ENCODE measurements at regions not wholly inside any gene's neighbourhood (a gene's known extent, or its start where the extent isn't known, plus 50 kb on each side); places are given as distances from the start of the nearest gene placed in this dataset.
"Not testable (repeated sequence)": the region's sequence is repeated elsewhere in the genome, so short reads cannot be mapped to it uniquely, and the experiment has no call there.

DNA sequence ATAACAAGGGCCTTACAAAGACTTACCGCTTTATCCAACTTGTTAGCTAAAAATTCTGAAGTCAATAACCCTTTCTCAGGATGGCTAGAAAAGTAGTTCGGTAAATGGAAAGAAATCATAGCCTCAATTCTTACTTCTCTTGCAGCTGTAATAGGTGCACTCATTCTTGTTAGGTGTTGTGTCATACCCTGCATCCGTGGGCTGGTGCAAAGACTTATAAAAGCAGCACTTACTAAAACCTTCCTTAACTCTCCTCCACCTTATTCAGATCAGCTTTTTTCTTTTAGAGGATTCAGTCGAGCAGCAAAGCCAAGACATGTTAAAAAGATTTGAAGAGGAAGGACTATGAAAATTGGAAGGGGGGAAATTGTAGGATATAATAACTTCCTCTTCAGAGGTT, 238.2 kb upstream of the DIO3 start:
- ChIA-PET CTCF (no interaction called here), POLR2A (ENCODE audit: low non-redundant PET) (no interaction called here)
- no peak for DNase-seq (ENCODE audit: low spot score)
- TF ChIP-seq, protein P1, sequence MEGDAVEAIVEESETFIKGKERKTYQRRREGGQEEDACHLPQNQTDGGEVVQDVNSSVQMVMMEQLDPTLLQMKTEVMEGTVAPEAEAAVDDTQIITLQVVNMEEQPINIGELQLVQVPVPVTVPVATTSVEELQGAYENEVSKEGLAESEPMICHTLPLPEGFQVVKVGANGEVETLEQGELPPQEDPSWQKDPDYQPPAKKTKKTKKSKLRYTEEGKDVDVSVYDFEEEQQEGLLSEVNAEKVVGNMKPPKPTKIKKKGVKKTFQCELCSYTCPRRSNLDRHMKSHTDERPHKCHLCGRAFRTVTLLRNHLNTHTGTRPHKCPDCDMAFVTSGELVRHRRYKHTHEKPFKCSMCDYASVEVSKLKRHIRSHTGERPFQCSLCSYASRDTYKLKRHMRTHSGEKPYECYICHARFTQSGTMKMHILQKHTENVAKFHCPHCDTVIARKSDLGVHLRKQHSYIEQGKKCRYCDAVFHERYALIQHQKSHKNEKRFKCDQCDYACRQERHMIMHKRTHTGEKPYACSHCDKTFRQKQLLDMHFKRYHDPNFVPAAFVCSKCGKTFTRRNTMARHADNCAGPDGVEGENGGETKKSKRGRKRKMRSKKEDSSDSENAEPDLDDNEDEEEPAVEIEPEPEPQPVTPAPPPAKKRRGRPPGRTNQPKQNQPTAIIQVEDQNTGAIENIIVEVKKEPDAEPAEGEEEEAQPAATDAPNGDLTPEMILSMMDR (conservative IDR thresholded peaks at IDR 0.05; ENCODE audit: low read depth): no peak
- no peak overlapping the region for H3K27ac ChIP-seq

DNA sequence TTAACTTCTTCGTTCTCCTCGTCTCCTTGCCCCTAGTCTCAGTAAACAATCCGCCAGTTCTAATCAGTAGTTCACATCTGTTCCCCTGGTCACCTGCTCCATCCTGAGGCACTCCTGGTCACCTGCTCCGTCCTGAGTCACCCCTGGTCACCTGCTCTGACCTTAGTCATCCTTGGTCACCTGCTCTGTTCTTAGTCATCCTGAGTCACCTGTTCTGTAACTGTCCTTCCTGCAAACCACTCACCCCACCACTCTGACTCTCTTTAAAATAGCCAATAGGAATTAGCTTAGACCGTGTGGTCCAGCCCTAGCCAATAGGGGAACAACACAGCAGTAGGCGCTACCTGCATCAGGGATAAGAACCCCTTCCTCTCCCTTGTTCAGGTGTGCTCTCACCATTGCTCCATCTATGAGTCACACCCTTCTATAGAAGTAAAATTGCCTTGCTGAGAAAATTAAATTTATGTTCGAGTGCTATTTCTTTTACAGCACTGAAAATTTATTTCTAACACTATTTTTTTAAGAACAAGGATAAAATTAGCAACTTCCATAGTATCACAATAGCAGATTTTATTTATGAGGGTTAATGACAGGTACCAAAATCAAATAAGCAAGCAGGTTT, 237.6 kb upstream of the DIO3 start:
- POLR2A ChIA-PET (ENCODE audit: low non-redundant PET); H3K27ac ChIP-seq; DNase-seq (ENCODE audit: low spot score); CTCF ChIA-PET: not testable (repeated sequence)

DNA sequence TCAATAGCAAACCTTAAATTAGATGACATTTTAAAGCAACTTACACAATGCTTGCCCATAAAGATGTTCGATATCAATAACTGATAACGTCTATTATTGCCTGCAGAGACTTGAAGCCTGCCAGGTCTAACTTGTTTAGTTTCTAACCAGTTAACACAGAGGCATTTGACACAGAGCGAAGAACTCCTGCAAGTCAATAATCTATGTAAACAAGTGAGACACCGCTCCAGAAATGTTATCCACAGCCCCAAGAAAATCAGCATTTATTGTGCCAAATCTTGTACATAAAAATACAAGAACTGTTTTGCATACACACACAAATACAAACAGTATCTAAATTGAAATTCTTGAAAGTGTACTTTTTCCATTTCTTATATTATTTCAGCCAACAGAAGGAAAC, 236.0 kb upstream of the DIO3 start:
- ChIA-PET POLR2A (ENCODE audit: low non-redundant PET) (no interaction called here), CTCF (no interaction called here)
- no peak for DNase-seq (ENCODE audit: low spot score)
- H3K27ac ChIP-seq: no peak overlapping the region
- TF ChIP-seq, protein P1 (conservative IDR thresholded peaks at IDR 0.05; ENCODE audit: low read depth): no peak

DNA sequence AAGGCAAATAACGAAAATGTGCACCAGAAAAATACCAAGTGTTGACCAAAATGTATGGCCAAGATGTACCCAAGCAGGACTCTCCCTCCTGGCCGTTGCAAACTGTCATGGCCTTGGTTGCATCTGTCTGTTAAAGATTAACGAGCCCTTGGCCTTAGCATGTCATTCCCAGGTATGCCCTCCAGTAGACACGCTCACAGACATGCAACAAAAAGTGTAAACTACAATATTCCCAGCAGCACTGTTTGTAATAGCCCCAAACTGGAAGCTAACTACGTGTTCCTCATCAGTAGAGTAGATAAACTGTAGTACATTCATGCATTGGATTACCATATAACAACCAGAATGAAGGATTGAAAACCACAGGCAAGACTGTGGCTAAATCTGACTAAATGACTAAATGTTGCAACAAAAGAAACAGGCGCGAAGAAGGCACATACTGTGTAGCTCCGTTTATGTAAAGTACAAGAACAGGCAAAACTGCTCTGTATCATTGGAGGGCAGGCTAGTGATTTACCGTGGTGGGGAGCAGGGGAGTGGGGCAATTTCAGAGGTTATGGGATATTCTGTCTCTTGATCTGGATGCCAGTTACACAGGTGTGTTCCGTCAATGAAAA, 232.8 kb upstream of the DIO3 start:
- H3K27ac ChIP-seq: no peak overlapping the region
- ChIA-PET POLR2A (ENCODE audit: low non-redundant PET) (no interaction called here), CTCF (interaction anchor here (0.5 kb wide), 1 partner anchor 478 kb away, joined by 4 read pairs; no protein-coding TSS in a partner anchor)
- TF ChIP-seq, protein P1 (conservative IDR thresholded peaks at IDR 0.05; ENCODE audit: low read depth): no peak
- DNase-seq (ENCODE audit: low spot score): no peak

DNA sequence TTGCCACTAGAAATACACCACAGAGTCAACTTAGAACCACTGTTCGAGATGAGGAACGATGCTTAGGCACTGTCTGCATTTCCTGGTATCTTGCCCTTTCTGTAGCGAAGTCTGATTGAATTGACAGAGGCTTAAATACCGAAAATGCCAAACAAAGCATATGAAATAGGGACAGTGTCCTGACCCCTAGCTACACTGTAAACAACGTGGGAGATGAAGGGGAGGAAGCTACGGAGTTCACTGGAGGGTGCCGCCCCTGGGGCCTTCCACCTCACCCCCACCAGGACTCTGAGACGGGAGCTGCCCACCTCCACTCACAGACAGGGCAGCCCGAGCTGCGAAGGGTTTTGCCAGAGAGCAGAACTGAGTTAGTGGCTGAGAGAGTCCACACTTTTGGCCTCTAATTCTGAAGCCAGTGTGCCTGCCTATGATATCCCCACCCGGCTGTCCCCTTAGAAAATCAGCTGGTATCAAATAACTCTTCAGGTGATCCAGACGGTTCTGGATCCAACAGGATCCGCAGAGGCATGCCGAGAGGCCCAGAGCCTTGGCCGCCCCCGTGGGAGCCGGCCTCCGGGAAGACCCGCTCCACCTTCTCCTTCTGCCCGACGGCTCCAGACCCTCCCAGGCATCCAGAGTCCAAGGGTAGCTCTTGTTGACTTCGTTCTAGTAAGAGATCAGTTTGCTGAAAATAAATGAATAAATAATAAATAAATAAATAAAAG, 230.7 kb upstream of the DIO3 start:
- no peak overlapping the region for H3K27ac ChIP-seq
- DNase-seq (ENCODE audit: low spot score): no peak
- CTCF ChIA-PET: interaction anchor here (0.6 to 1.0 kb wide), 2 partner anchors 290 to 298 kb away, joined by 3 to 4 read pairs; no protein-coding TSS in a partner anchor
- POLR2A ChIA-PET (ENCODE audit: low non-redundant PET): no interaction called here
- TF ChIP-seq, protein P1 (conservative IDR thresholded peaks at IDR 0.05; ENCODE audit: low read depth): no peak

DNA sequence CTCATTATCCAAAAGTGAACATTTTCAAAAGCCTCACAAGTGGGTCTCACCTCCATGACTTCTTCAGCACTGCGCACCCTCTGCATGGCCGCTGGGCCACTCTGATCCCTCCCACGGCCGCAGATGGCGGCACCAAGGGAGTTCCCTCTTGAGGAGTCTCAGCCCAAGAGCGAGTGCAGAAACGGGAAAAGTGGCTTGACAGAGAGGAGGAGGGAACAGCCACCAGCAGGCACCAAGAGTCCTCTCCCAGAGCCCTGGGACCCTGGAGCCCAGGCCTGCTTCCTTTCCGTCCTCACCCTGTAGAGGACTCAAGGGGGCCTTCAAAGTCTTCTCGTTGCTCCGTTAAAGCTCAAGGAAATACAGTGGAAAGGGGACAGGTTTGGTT, 230.2 kb upstream of the DIO3 start:
- H3K27ac ChIP-seq: no peak overlapping the region
- ChIA-PET CTCF (interaction anchor here (0.6 to 1.0 kb wide), 2 partner anchors 289 to 298 kb away, joined by 3 to 4 read pairs; no protein-coding TSS in a partner anchor), POLR2A (ENCODE audit: low non-redundant PET) (interaction anchor here (0.6 kb wide), 1 partner anchor 69 kb away, joined by 3 read pairs; no protein-coding TSS in a partner anchor)
- DNase-seq (ENCODE audit: low spot score): no peak
- TF ChIP-seq, protein P1 (conservative IDR thresholded peaks at IDR 0.05; ENCODE audit: low read depth): no peak

Data from RWPE1 (cell line).